K562 (cell line): ENCODE measurements at regions not wholly inside any gene's neighbourhood (a gene's known extent, or its start where the extent isn't known, plus 50 kb on each side); places are given as distances from the start of the nearest gene placed in this dataset.

Source experiments
- ATAC-seq: fragments of 200-7000 bp; cut with Tn5 transposase; 3 replicates; pipeline ENCODE4 v1.9.1; 2020; ENCODE audit warnings: moderate library complexity
- BruUV-seq: library from RNA; stranded (reverse); fragments of 400-500 nt; replicated peaks from 2 replicates; lab custom pipeline; 2021; lab: Mats Ljungman, UMichigan
- CTCF ChIA-PET: fragments of 300-600 bp; formaldehyde crosslinking; extraction: SDS; loops from one replicate; lab custom pipeline; 2021; ENCODE audit warnings: low intra/inter-chr PET ratio; lab: Yijun Ruan, JAX
- POLR2A ChIA-PET: fragments of 300-600, 350-650 bp; sonication (Branson Sonifier 250); formaldehyde crosslinking; extraction: SDS; loops from one replicate; lab custom pipeline; 2021; ENCODE audit warnings: antibody characterized with exemption, inconsistent platforms; lab: Yijun Ruan, JAX
- DNase-seq, 4 experiments: peaks; one replicate each; pipeline versions ENCODE4 v3.0.0 to v3.0.0-alpha.2; 2011 to 2018; ENCODE audit warnings: low spot score in 3 of 4, mixed read lengths in 3 of 4; ENCODE audit errors: extremely low read depth in 1 of 4
- FAIRE-seq: peaks from 2 replicates; lab custom pipeline; 2011; peaks lifted over from hg19 to GRCh38; lab: Jason Lieb, UNC
- H2AFZ ChIP-seq: 2 replicates; pipeline ENCODE4 v1.6.0; 2011; ENCODE audit warnings: low read depth, low read length, control low read depth, inconsistent platforms
- H3K27ac ChIP-seq: fragments of 200-600 bp; 3 replicates; pipeline ENCODE4 v1.8.0; 2011; ENCODE audit warnings: low read depth, mild to moderate bottlenecking, control low read depth, inconsistent platforms, low read length, moderate library complexity, mixed read lengths; ENCODE audit errors: extremely low read depth
- H3K27me3 ChIP-seq, 2 experiments: fragments of 300-600 bp in 1 of 2; 2 replicates in 1 of 2; 3 replicates in 1 of 2; pipeline versions ENCODE4 v1.6.0 to v1.8.0; 2011; ENCODE audit warnings: inconsistent platforms in 2 of 2, low read length in 2 of 2, mild to moderate bottlenecking in 1 of 2, mixed read lengths in 1 of 2, moderate library complexity in 1 of 2; ENCODE audit not compliant: control insufficient read depth in 2 of 2, insufficient read depth in 2 of 2
- H3K36me3 ChIP-seq: fragments of 300-600 bp; 3 replicates; pipeline ENCODE4 v1.8.0; 2011; ENCODE audit warnings: mild to moderate bottlenecking, low read length, inconsistent platforms; ENCODE audit not compliant: control insufficient read depth, insufficient read depth
- H3K4me1 ChIP-seq, 2 experiments: fragments of 200-600 bp in 1 of 2; replicated peaks in 1 of 2; 2 replicates in 1 of 2; 3 replicates in 1 of 2; pipeline versions ENCODE4 v1.5.1 to v1.8.0; 2011; ENCODE audit warnings: inconsistent platforms in 2 of 2, low read length in 2 of 2, mild to moderate bottlenecking in 1 of 2, mixed read lengths in 1 of 2, moderate library complexity in 1 of 2; ENCODE audit not compliant: control insufficient read depth in 2 of 2, insufficient read depth in 2 of 2
- H3K4me2 ChIP-seq: 2 replicates; pipeline ENCODE4 v1.6.1; 2011; ENCODE audit warnings: low read length, control low read depth, inconsistent platforms, mixed read lengths; ENCODE audit not compliant: insufficient read depth
- H3K4me3 ChIP-seq: fragments of 200-600 bp; sonication (generic), shearing (Covaris generic); 2 replicates; pipeline ENCODE4 v1.5.1; 2016; ENCODE audit warnings: control low read depth, inconsistent platforms
- H3K79me2 ChIP-seq: fragments of 200-600 bp; 3 replicates; pipeline ENCODE4 v1.8.0; 2011; ENCODE audit warnings: low read length, inconsistent platforms; ENCODE audit not compliant: control insufficient read depth, insufficient read depth
- H3K9ac ChIP-seq, 2 experiments: 2 replicates each; pipeline versions ENCODE4 v1.6.0 to v1.6.1; 2011; ENCODE audit warnings: low read depth in 2 of 2, low read length in 2 of 2, control low read depth in 1 of 2, inconsistent platforms in 1 of 2, mild to moderate bottlenecking in 1 of 2, mixed read lengths in 1 of 2; ENCODE audit not compliant: insufficient read depth in 1 of 2
- H3K9me1 ChIP-seq: one replicate; pipeline ENCODE4 v1.6.0; 2011; ENCODE audit warnings: inconsistent platforms, mild to moderate bottlenecking, low read length, moderate library complexity; ENCODE audit not compliant: control insufficient read depth, insufficient read depth
- H3K9me3 ChIP-seq: replicated peaks from 2 replicates; pipeline ENCODE4 v1.5.1; 2011; ENCODE audit warnings: low read depth, low read length, inconsistent platforms; ENCODE audit not compliant: control insufficient read depth, insufficient read depth
- H4K20me1 ChIP-seq: replicated peaks from 2 replicates; pipeline ENCODE4 v1.6.1; 2011; ENCODE audit warnings: low read length, inconsistent platforms, mixed read lengths; ENCODE audit not compliant: control insufficient read depth, insufficient read depth
- BCLAF1 ChIP-seq, 2 experiments: fragments of 450-650 bp in 1 of 2; IDR thresholded peaks; 2 replicates each; pipeline ENCODE4 v1.6.1; 2011 to 2017; ENCODE audit warnings: low read depth in 2 of 2, antibody characterized with exemption in 1 of 2, borderline replicate concordance in 1 of 2, low read length in 1 of 2, mild to moderate bottlenecking in 1 of 2, mixed read lengths in 1 of 2; ENCODE audit not compliant: control insufficient read depth in 1 of 2
- DDX20 ChIP-seq: fragments of 450-650 bp; IDR thresholded peaks from 2 replicates; pipeline ENCODE4 v1.6.1; 2016; ENCODE audit warnings: missing genetic modification characterization, low read depth, mild to moderate bottlenecking, missing compliant biosample characterization, moderate library complexity
- ELK1 ChIP-seq: sonication (generic); formaldehyde crosslinking; IDR thresholded peaks from 2 replicates; pipeline ENCODE4 v1.8.1; 2022; ENCODE audit warnings: missing genetic modification reagents
- HSF4 ChIP-seq: fragments of 250-450 bp; sonication (Bioruptor Pico); IDR thresholded peaks from 2 replicates; pipeline ENCODE4 v2.1.2; 2022; ENCODE audit warnings: mild to moderate bottlenecking, moderate library complexity, borderline replicate concordance
- L3MBTL2 ChIP-seq: fragments of 450-650 bp; IDR thresholded peaks from 2 replicates; pipeline ENCODE4 v1.6.1; 2016; ENCODE audit warnings: mild to moderate bottlenecking, moderate library complexity
- NONO ChIP-seq, 2 experiments: fragments of 200-400 bp in 1 of 2; fragments of 450-650 bp in 1 of 2; formaldehyde crosslinking in 1 of 2; IDR thresholded peaks; 2 replicates each; pipeline ENCODE4 v1.6.1; 2017; ENCODE audit warnings: low read depth in 2 of 2, mild to moderate bottlenecking in 2 of 2, moderate library complexity in 2 of 2, low read length in 1 of 2
- RBM25 ChIP-seq: fragments of 200-400 bp; formaldehyde crosslinking; IDR thresholded peaks from 2 replicates; pipeline ENCODE4 v1.6.1; 2018; ENCODE audit warnings: low read length, low read depth, moderate library complexity; ENCODE audit not compliant: severe bottlenecking
- SRSF3 ChIP-seq: fragments of 200-400 bp; formaldehyde crosslinking; IDR thresholded peaks from 2 replicates; pipeline ENCODE4 v1.6.1; 2016; ENCODE audit warnings: mild to moderate bottlenecking, low read length, moderate library complexity; ENCODE audit not compliant: insufficient read depth
- THAP7 ChIP-seq: fragments of 250-450 bp; sonication (Bioruptor Pico); IDR thresholded peaks from 2 replicates; pipeline ENCODE4 v1.5.0; 2021
- THRB ChIP-seq: fragments of 450-650 bp; formaldehyde crosslinking; conservative IDR thresholded peaks from 2 replicates; pipeline ENCODE4 v1.4.0; 2022; ENCODE audit warnings: mild to moderate bottlenecking, missing genetic modification characterization
- ZNF3 ChIP-seq: fragments of 250-450 bp; sonication (Bioruptor Pico); IDR thresholded peaks from 2 replicates; pipeline ENCODE4 v1.5.0; 2021; ENCODE audit warnings: mild to moderate bottlenecking, moderate library complexity
- WGBS: fragments of 100-300 bp; shearing (Covaris generic); methylation state at CpG from one replicate; pipeline ENCODE4 v1.1.6; 2016; ENCODE audit warnings: low coverage, mixed read lengths; ENCODE audit not compliant: insufficient coverage; ENCODE audit errors: missing lambda C conversion rate; 5-methylcytosine and 5-hydroxymethylcytosine counted together
- in situ Hi-C: fragments of 300-500 bp; cut with MboI; formaldehyde crosslinking; loops from 4 replicates; pipeline ENCODE4 v1.15.0; 2018; ENCODE audit warnings: inconsistent platforms, mixed read lengths
- intact Hi-C: fragments of 100-400 bp; cut with micrococcal nuclease; formaldehyde crosslinking; loops from 2 replicates; pipeline ENCODE4 v1.14.2; 2022

- TF ChIP-seq L3MBTL2, result no peak
Observed at GRCh38 chr16:65867276-65867960, 499.1 kb upstream of the CDH5 start (continued).

GRCh38 chr16:65863236-65863635, 503.3 kb upstream of the CDH5 start:
- Histone ChIP-seq H3K27me3 (no peaks in the 10 kb centered on the region), H4K20me1 (no peaks in the 10 kb centered on the region), H2AFZ (no peak overlapping the region), H3K9me3 (no peaks in the 10 kb centered on the region; the same call in 1 of the 2 replicates), H3K9ac (no peak overlapping the region), H3K36me3 (no peaks in the 10 kb centered on the region), H3K79me2 (no peaks in the 10 kb centered on the region), H3K4me1 (no peaks in the 10 kb centered on the region), H3K4me2 (no peak overlapping the region), H3K9me1 (no peaks in the 10 kb centered on the region), H3K27ac (no peak overlapping the region), H3K4me3 (no peak overlapping the region)
- intact Hi-C loops (no loop called here), in situ Hi-C loops (no loop called here)
- FAIRE-seq, result no peak
- DNase-seq, result no peak
- CTCF ChIA-PET, result no interaction called here
- BruUV-seq, result no TSS peak
- POLR2A ChIA-PET, result interaction anchor here (0.6 kb wide), 1 partner anchor 74 kb away, joined by 3 read pairs; no protein-coding TSS in a partner anchor
- WGBS, result 0% methylated on average over 2 of the region's 2 CpGs
- ATAC-seq, result no peak
- TF ChIP-seq BCLAF1 (IDR thresholded peaks at IDR 0.05; ENCODE audit: borderline replicate concordance in 1 of 2, control insufficient read depth in 1 of 2, low read depth in 2 of 2, low read length in 1 of 2) (no peak), DDX20 (no peak), ZNF3 (no peak), NONO (IDR thresholded peaks at IDR 0.05; ENCODE audit: low read depth in 2 of 2, low read length in 1 of 2) (no peak), THAP7 (no peak), THRB (CRISPR knock-in tag) (no peak), ELK1 (CRISPR knock-in tag) (no peak), SRSF3 (no peak), HSF4 (CRISPR knock-in tag) (no peak), RBM25 (no peak)
